ENCODE measurements at regions not wholly inside any gene's neighbourhood (a gene's known extent, or its start where the extent isn't known, plus 50 kb on each side); places are given as distances from the start of the nearest gene placed in this dataset.

- Histone ChIP-seq H3K27me3 (ENCODE audit: insufficient read depth, low read length) (no peaks in the 10 kb centered on the region), H3K4me3 (ENCODE audit: insufficient read depth, low read length) (no peak overlapping the region), H3K4me1 (ENCODE audit: insufficient read depth, low read length) (no peaks in the 10 kb centered on the region), H2AFZ (ENCODE audit: low read length) (no peak overlapping the region), H3K4me2 (ENCODE audit: insufficient read depth, low read length) (no peak overlapping the region), H3K79me2 (ENCODE audit: insufficient read depth, low read length) (no peaks in the 10 kb centered on the region), H3K36me3 (ENCODE audit: insufficient read depth, low read length) (no peaks in the 10 kb centered on the region), H4K20me1 (ENCODE audit: insufficient read depth, low read length) (no peaks in the 10 kb centered on the region), H3K27ac (ENCODE audit: low read depth, low read length) (no peak overlapping the region), H3K9me3 (ENCODE audit: low read depth, low read length) (no peaks in the 10 kb centered on the region)
- no peak for TF ChIP-seq CTCF (IDR thresholded peaks at IDR 0.05; ENCODE audit: extremely low read depth, low read depth, low read length)
- peak; percentile 45 for DNase-seq (ENCODE audit: insufficient read length, low spot score, missing footprints)
Measured at GRCh38 chr11:134471716-134472455, 59.8 kb upstream of the B3GAT1 start.

DNA sequence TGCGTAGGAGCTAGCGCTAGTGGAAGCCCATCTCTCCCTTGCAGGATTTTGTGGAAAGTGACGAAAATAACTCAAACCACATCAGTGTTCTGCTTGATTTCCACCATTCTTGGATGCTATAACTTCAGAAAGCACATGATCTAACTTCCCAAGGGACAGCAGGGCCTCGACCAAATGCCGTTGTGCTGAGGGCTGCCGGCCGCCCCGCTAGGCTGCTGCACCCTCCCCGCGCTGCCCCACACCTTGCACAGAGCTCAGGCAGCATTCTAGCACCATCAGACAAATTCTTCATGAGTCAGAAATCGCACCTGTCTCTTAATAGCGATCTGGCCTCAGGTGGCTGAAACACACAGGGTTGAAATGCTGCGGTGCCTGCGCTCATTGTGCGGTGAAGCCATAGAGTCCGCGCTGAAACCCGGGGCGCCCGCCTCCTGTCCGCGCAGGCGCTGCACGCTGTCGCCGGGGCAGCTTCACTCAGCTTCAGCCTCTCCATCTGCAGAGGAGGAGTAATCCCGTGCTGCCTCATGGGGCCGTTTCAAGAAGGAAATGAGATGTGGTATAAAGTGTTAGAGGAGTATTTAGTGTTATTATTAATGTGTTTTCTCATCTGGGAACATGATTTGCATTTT, 59.2 kb upstream of the B3GAT1 start:
- no peaks in the 10 kb centered on the region for H3K4me1 ChIP-seq (ENCODE audit: insufficient read depth, low read length)
- H3K4me2 ChIP-seq (ENCODE audit: insufficient read depth, low read length), result no peak overlapping the region
- no peaks in the 10 kb centered on the region for H3K27me3 ChIP-seq (ENCODE audit: insufficient read depth, low read length)
- no peak for TF ChIP-seq CTCF (IDR thresholded peaks at IDR 0.05; ENCODE audit: extremely low read depth, low read depth, low read length)
- no peak overlapping the region for H3K27ac ChIP-seq (ENCODE audit: low read depth, low read length)
- no peaks in the 10 kb centered on the region for H3K79me2 ChIP-seq (ENCODE audit: insufficient read depth, low read length)
- DNase-seq (ENCODE audit: insufficient read length, low spot score, missing footprints), result peak; percentile 58
- no peak overlapping the region for H3K4me3 ChIP-seq (ENCODE audit: insufficient read depth, low read length)
- H2AFZ ChIP-seq (ENCODE audit: low read length), result no peak overlapping the region
- no peaks in the 10 kb centered on the region for H4K20me1 ChIP-seq (ENCODE audit: insufficient read depth, low read length)
- H3K36me3 ChIP-seq (ENCODE audit: insufficient read depth, low read length), result no peaks in the 10 kb centered on the region
- H3K9me3 ChIP-seq (ENCODE audit: low read depth, low read length), result no peaks in the 10 kb centered on the region

GRCh38 chr11:134470238-134470637, 58.2 kb upstream of the B3GAT1 start:
- no peaks in the 10 kb centered on the region for H4K20me1 ChIP-seq (ENCODE audit: insufficient read depth, low read length)
- H3K27me3 ChIP-seq (ENCODE audit: insufficient read depth, low read length), result no peaks in the 10 kb centered on the region
- no peak overlapping the region for H3K27ac ChIP-seq (ENCODE audit: low read depth, low read length)
- no peaks in the 10 kb centered on the region for H3K79me2 ChIP-seq (ENCODE audit: insufficient read depth, low read length)
- no peak overlapping the region for H3K4me2 ChIP-seq (ENCODE audit: insufficient read depth, low read length)
- H2AFZ ChIP-seq (ENCODE audit: low read length), result no peak overlapping the region
- TF ChIP-seq CTCF (IDR thresholded peaks at IDR 0.05; ENCODE audit: extremely low read depth, low read depth, low read length), result no peak
- no peaks in the 10 kb centered on the region for H3K9me3 ChIP-seq (ENCODE audit: low read depth, low read length)
- no peak overlapping the region for H3K4me3 ChIP-seq (ENCODE audit: insufficient read depth, low read length)
- H3K4me1 ChIP-seq (ENCODE audit: insufficient read depth, low read length), result no peaks in the 10 kb centered on the region
- no peaks in the 10 kb centered on the region for H3K36me3 ChIP-seq (ENCODE audit: insufficient read depth, low read length)
- DNase-seq (ENCODE audit: insufficient read length, low spot score, missing footprints), result peak; percentile 46

DNA sequence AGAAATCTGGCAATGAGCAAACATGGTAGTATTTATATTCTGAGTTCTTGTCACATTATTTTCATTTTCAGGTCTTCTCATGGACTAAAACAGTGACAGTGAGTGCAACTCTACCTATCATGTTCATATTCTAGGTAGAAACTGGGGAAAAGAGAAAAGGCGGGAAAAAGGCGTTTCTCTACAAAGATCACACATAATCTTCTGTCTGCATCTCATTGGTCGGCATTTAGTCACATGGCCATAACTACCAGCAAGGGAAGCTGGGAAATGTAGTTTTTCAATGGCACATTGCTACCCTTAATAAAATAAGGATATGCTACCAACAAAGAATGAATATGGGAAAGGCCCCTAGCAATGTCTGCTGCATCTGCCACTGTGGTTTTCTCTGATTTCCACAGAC, 57.6 kb upstream of the B3GAT1 start:
- no peaks in the 10 kb centered on the region for H3K9me3 ChIP-seq (ENCODE audit: low read depth, low read length)
- no peaks in the 10 kb centered on the region for H3K4me1 ChIP-seq (ENCODE audit: insufficient read depth, low read length)
- H3K4me3 ChIP-seq (ENCODE audit: insufficient read depth, low read length), result no peak overlapping the region
- H3K27me3 ChIP-seq (ENCODE audit: insufficient read depth, low read length), result no peaks in the 10 kb centered on the region
- H3K36me3 ChIP-seq (ENCODE audit: insufficient read depth, low read length), result no peaks in the 10 kb centered on the region
- no peak overlapping the region for H3K4me2 ChIP-seq (ENCODE audit: insufficient read depth, low read length)
- H3K27ac ChIP-seq (ENCODE audit: low read depth, low read length), result no peak overlapping the region
- TF ChIP-seq CTCF (IDR thresholded peaks at IDR 0.05; ENCODE audit: extremely low read depth, low read depth, low read length), result no peak
- no peak for DNase-seq (ENCODE audit: insufficient read length, low spot score, missing footprints)
- no peak overlapping the region for H2AFZ ChIP-seq (ENCODE audit: low read length)
- H3K79me2 ChIP-seq (ENCODE audit: insufficient read depth, low read length), result no peaks in the 10 kb centered on the region
- no peaks in the 10 kb centered on the region for H4K20me1 ChIP-seq (ENCODE audit: insufficient read depth, low read length)

Data from osteoblast (primary cell).